C4-2B (cell line): ENCODE measurements at regions not wholly inside any gene's neighbourhood (a gene's known extent, or its start where the extent isn't known, plus 50 kb on each side); places are given as distances from the start of the nearest gene placed in this dataset.

Experiments used
- H3K27ac ChIP-seq: fragments of 450-650 bp; 2 replicates; pipeline ENCODE4 v1.5.1; 2017
- CTCF ChIP-seq: fragments of 450-650 bp; conservative IDR thresholded peaks from 2 replicates; pipeline ENCODE4 v1.5.1; 2017; ENCODE audit warnings: mild to moderate bottlenecking
- ZFX ChIP-seq: fragments of 450-650 bp; IDR thresholded peaks from 2 replicates; pipeline ENCODE4 v1.6.1; 2017

GRCh38 chr2:128805918-128806317 lies 487.2 kb upstream of the HS6ST1 start:
- H3K27ac ChIP-seq: no peak overlapping the region
- TF ChIP-seq ZFX (no peak), CTCF (no peak)

GRCh38 chr2:128807317-128807716 lies 488.6 kb upstream of the HS6ST1 start:
- TF ChIP-seq ZFX: no peak
- no peak for TF ChIP-seq CTCF
- H3K27ac ChIP-seq: no peak overlapping the region

GRCh38 chr2:128808462-128809258 lies 490.0 kb upstream of the HS6ST1 start:
- no peak for TF ChIP-seq CTCF
- no peak overlapping the region for H3K27ac ChIP-seq

GRCh38 chr2:128809259-128809636 lies 490.6 kb upstream of the HS6ST1 start:
- TF ChIP-seq ZFX: no peak
- TF ChIP-seq CTCF: no peak

GRCh38 chr2:128809880-128810279 lies 491.2 kb upstream of the HS6ST1 start:
- TF ChIP-seq ZFX: no peak
- TF ChIP-seq CTCF: no peak

More at GRCh38 chr2:128809259-128809636, 490.6 kb upstream of the HS6ST1 start:
- H3K27ac ChIP-seq: no peak overlapping the region

GRCh38 chr2:128812183-128812940 lies 493.7 kb upstream of the HS6ST1 start:
- TF ChIP-seq CTCF (no peak), ZFX (no peak)
- H3K27ac ChIP-seq: no peak overlapping the region

More at GRCh38 chr2:128809880-128810279, 491.2 kb upstream of the HS6ST1 start:
- H3K27ac ChIP-seq: no peak overlapping the region

GRCh38 chr2:128813352-128814034 lies 494.8 kb upstream of the HS6ST1 start:
- H3K27ac ChIP-seq: no peak overlapping the region
- TF ChIP-seq CTCF: no peak
- no peak for TF ChIP-seq ZFX
